Ecto neural progenitor cell (in vitro differentiated cells): ENCODE measurements at regions not wholly inside any gene's neighbourhood (a gene's known extent, or its start where the extent isn't known, plus 50 kb on each side); places are given as distances from the start of the nearest gene placed in this dataset.
"Not testable (repeated sequence)": the region's sequence is repeated elsewhere in the genome, so short reads cannot be mapped to it uniquely, and the experiment has no call there.

ENCODE experiments used
- DNase-seq: peaks from one replicate; pipeline ENCODE4 v3.0.0-alpha.2; 2018; ENCODE audit warnings: low spot score

DNA sequence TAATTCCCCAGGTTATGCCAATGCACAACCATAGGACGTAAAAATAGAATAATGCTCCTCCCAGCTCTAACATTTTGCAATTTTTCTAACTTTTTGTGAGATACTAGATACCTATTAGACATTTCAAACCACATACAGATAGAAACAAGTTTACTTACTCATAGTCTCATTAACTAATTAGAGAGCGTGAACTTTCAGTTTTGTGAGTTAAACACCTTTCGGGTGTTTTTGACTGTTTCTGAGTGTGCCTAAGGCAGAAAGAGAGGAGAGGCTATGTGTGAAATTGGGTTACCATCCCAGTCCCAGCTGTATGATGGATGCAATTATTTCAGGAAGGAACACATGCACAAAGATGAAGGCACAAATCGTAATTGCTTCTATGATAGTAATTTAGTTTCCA is 300.4 kb upstream of the POU1F1 start:
- DNase-seq: no peak

DNA sequence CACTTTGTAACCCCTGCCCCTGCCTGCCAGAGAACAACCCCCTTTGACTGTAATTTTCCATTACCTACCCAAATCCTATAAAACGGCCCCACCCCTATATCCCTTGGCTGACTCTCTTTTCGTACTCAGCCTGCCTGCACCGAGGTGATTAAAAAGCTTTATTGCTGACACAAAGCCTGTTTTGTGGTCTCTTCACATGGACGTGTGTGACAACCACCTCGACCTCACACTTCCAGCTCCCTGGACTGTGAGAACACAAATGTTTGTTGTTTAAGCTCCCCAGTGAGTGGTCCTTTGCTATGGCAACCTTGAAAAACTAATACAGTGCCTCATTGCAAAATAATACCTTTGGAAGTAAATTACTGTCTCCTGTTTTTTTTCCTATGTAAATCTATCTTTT is 299.2 kb upstream of the POU1F1 start:
- no peak for DNase-seq

DNA sequence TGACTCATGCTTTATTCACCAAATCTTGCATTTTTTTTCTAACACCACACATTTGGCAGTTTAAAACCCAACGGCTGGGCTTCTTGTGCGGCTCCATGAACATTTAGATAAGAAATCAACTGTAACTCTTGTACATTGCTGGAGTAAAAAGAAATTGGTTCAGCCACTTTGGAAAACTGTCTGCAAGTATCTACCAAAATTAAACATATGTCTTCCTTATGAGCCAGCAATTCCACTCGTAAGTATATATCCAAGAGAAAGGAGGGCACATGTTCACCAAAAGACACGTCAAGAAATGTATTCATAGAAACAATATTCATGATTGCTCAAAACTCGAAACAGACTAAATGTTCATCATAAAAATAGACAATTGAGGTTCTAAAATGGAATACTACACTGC is 291.9 kb upstream of the POU1F1 start:
- no peak for DNase-seq

DNA sequence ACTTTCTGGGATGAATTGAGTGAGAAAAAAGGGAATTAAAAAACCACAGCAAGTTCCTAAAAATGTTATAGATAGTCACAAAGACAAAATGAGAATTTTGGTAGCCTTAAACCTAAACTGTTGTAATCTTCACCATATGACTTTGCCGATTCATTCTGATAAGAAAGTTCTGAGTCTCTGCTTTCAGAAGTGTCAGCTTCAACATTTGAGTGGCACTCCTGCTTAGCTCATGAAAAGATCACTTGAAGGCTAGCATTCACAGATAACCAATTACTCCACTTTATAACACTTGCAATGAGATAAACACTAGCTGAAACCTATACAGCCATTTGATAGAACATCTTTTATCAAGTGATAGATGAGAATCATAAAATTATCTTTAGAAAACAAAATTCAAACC is 288.1 kb upstream of the POU1F1 start:
- no peak for DNase-seq

DNA sequence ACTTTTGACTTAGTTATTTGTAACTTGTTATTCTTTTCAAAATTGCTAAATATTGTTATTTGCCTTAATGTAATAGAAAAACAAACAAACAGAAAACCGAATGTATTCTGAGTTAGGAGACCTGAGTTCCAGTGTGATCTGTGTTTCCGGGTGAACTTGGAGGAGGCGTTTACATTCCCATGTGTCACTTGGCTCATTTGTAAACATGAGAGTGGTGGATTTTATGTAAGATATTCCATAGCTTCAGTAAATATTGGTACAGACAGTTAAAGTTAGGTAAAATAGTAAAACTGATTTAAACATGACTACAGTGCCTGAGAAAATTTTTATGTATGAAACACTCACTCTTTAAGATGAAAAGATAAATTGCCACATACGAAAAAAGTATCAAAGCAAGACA is 287.3 kb upstream of the POU1F1 start:
- no peak for DNase-seq

DNA sequence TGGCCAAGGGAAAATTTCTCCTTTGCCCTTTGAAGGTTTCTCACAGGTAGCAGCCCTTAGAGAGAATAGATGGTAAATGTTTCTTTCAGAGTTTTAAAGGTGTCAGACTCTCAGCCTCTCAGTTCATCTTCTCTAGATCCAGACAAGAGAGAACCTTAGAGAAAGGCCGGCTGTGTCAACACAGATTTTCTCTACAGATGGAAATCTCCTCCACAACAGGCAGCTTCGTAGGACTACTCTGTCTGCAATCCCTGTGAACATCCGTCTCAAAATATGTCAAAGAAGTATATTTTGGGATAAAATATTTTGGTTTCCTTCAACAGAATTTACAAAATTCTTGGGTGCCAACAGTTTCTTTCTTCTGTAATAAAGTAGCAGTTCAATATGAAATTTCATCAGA is 282.1 kb upstream of the POU1F1 start:
- DNase-seq: no peak

DNA sequence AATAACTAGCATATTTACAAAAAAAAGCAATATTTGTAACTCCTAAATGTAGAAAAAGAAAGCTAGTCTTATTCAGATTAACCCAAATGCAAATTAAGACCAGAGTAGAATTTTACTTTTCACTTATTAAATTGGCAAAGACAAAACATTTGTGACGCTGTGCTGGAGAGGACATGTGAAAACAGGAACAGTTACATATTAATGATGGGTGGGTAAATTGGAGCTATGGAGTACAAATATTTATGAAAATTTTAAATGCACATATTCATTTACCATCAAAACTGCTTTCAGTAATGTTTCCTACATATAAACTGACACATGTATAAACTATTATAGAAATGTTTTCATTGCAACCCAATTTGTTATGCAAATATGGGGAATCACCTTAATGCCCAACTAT is 278.9 kb upstream of the POU1F1 start:
- no peak for DNase-seq

DNA sequence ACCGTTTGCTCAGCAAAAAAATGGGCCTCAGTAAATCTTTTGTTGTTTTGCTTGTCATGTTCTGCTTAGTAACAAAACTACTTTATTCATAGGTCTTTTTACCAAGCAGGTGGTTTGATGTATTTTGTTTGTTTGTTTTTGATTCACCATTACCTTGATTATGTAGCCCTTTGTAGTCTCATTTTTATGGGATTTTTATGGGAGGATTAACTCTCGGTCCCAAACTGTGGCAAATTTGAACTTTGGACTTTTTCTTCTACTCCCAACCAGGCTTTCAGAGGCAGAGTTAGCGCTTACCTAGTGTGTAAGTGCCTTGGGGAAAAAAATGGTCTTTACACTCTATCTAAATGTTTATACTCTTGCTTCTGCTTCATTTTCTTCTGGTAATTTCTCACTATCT is 276.7 kb upstream of the POU1F1 start:
- no peak for DNase-seq

DNA sequence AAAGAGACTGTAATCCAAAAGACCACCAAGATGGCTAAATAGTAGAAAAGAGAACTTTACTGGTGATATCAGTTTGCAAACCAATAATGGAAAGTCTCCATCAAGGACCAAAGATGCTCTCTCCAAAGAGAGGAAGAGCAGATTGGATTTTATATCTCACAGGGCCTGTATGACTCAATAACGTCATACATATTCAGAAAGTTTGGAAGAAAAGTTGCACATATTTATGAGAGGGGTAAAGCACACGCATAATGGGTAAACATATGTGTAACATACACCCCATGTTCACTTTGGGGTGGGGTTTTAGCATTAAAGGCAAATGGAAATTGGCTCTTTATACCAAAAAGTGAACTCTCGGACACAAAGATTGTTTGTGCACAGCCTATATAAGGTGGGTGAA is 274.5 kb upstream of the POU1F1 start:
- DNase-seq: no peak

DNA sequence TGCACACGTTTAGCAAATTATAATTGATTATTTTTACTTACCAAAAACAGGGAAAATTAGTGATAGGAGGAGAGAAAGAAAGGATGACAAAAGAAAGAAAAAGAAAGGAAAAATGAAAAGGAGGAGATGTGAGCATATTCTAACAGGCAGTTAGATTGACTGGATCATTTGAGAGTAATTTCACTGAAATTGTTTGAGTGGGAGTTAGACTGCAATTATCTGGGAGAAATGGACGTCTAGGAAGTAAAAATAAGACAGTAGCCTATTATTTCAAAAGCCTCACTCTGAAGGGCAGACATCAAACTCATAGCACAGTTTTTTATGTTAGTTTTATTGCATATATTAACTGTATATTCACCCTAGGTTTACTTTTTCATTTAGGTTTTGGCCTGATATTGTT is 272.8 kb upstream of the POU1F1 start:
- no peak for DNase-seq

DNA sequence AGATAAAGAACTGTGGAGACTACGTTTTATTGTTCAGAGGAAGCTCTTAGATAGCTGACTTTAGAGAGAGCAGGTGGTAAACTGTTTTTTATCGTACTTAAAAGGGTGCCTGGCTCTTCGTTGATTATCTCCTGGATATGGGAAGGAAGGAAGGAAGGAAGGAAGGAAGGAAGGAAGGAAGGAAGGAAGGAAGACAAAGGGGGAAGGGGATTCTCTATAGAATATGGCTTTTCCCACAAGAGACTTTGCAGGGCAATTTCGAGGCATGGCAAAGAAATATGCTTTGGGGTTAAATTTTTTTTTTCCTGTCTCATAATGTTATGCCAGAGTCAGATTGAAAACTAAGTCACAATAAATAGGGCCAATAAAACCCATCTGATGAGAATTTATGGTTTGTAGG is 271.9 kb upstream of the POU1F1 start:
- no peak for DNase-seq

DNA sequence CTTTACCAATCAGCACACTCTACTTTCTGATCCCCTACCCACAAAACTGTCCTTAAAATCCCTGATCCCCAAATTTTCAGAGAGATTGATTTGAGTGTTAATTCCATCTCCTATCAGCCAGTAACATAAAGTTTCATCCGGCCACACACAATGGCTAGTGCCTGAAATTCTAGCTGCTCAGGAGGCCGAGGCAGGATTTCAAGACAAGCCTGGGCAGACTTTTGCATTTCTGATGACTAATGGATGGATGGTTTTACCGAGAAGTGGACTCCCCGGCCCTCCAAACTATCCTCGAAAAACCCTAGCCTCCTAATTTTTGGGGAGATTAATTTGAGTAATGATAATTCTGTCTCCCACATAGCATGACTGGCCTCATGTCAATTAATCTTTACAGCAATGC is 269.8 kb upstream of the POU1F1 start:
- DNase-seq: no peak

DNA sequence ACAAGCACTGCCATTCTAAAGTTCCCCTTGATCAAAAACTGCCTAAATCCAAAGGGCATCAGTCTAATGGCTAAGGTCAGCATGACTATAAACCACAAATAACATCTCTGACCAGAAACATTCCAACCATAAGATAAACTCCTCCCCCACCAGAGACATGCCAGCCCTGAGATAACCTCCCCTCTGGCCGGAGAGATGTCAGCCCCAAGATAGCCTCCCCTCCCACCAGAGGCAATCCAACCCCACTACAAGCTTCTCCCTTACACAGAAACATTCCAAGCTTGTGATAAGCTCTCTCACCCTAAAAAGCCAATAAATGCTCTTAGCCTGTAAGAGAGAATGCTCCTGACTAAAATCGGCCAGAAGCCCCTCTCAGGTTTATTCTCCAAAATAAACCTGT is 267.0 kb upstream of the POU1F1 start:
- not testable (repeated sequence) for DNase-seq

DNA sequence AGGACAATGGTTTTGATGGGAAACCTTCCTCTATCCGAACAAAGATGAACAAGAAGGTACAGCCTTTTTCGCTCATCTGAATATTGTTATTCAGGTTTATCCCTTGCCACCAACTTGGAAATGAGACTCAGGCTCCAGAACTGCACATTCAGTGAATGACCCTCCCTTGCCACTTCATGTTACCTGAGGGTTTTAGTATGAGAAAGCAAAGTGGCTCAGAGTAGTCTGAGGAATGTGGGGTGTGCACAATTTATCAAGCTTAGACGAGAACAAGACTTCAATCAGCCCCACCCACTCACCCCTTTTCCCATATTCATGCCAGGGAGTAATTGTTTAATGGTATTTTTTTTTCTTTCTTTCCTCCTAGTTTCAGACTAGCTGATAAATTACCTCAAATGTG is 265.3 kb upstream of the POU1F1 start:
- DNase-seq: no peak

DNA sequence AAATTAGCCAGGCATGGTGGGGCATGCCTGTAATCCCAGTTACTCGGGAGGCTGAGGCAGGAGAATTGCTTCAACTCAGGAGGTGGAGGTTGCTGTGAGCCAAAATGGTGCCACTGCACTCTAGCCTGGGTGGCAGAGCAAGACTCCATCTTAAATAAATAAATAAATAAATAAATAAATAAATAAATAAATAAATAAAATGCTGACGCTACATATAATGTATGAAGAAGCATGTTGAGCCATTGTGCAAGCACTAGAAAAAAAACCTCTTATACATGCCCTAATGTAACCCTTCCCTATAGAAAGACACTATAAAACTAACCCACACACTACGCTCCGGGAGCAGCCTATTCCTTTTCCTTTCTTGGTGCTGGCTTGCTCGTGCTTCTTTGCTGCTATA is 262.3 kb upstream of the POU1F1 start:
- not testable (repeated sequence) for DNase-seq

DNA sequence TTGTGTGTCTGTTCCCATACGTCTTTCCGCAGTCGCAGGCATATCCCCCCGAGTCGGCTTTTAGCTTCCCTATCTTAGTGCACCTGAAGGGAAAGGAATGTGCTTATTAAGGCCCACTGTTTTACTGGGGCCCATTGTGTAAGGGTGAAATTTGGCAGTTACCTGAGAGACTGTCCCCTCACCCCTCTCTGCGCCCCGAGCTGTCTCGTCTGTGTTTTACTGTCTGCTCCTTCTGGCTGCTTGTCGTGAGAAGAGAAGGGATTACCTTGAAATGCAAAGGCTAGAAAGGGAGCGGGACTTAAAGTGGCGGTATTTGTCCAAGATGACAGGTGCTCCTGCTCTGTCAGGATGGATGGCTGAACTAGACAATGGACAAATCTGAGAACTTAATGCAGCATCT is 233.0 kb upstream of the POU1F1 start:
- DNase-seq: no peak

DNA sequence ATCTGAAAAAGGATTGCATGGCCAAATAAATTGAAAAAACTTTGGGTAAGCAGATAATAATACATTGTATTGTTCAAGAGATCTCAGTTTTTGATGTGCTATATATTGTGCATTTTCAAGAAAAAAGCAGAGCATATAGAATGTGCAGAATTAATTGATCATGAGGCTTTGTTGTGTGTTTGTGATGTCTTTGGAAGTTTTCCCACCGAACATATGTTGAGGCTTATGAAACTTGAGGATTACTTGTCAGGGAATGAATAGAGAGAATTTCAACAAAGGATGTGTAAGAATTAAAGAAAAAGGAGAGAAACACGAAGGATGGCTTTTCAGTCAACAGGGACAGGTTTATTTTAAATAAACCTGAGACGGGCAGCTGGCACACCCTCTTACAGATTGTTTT is 232.5 kb upstream of the POU1F1 start:
- no peak for DNase-seq

DNA sequence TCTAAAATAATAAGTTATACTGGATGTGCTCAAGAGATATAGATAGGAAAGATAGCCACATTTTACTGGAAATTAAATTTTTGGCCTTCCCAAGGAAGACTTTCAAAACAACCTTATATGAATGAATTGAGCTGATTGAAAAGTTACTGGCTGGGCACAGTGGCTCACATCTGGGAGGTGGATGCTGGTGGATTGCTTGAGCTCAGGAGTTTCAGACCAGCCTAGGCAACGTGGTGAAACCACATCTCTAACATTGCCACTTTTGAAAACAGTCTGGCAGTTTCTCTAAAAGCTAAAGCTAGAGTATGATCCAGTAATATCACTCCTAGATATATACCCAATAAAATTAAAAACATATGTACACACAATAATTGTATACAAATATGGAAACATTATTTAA is 231.4 kb upstream of the POU1F1 start:
- no peak for DNase-seq

DNA sequence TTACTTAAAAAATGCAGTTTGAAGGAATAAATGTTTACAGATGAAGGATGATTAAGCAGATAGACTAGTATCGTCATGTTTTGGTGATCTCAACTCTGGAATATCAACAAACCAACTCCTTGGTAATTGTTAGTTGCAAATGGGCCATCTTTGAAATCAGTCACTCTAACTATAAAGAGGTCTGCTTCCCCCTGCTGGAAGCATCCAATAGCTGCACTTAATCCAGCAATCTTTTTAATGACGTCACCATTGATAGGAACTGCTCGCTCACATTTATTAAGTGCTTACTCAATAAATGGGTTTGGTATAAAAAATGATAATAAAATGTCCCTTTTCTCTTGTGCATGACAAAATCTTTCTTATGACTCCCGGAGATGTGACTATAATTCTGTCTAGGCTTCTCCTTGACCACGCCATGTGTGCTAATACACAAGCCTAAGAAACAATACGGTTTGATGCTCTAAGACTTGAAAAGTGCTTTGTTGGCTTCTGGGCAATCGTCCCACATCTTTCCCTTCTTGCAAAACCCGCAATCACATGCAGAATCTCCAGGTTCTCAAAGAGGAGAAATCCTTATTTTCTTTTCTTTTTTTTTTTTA is 227.6 kb upstream of the POU1F1 start:
- no peak for DNase-seq

DNA sequence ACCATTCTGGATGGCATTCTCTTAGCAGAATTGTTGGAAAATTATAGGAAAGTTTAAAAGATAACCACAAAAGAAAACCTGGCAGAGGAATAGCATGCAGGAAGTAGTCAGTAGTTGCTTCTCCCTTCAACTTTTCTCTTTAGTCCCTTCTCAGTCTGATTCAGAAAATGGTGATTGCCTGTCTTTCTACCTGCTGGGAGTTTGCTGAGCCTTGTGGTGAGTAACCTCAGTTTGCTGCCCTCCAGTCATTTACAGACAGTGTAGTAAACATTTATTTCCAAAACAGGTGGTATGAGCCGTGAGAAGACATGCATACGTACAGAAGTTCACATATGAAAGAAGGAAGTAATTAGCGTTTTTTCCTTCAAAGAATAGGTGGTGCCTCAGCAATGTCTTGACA is 224.7 kb upstream of the POU1F1 start:
- DNase-seq: no peak

DNA sequence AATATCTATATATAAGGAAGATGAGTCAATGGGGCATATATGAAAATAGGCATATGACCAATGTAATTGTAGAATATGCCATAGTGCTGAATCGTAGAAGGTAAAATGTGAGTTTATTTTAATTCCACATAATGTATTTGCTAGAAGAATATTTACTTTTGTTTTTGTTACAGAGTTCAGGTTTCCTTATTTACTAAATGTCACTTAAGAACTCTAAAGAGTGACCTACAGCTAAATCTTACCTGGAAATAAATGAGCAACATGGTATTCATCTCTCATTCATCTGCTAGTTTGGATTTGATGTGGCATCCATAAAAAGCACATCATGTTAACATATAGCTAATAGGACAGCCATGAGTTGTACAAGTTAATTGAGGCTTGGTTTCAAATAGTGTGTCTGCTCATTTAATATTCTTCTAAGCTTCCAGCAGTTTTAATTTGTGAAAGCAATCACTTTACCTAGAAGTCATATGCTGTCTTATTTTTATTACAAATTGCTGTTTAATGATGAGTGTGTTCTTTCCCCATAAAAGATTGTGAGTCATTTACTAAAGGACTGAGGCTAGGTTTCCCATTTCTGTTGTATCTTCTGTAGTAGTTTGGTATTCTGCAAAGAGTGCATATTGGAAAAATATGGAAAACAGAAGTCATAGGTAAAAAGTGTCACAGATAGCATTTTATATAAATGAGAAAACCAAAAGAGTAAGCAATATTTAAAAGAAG is 222.1 kb upstream of the POU1F1 start:
- DNase-seq: no peak

DNA sequence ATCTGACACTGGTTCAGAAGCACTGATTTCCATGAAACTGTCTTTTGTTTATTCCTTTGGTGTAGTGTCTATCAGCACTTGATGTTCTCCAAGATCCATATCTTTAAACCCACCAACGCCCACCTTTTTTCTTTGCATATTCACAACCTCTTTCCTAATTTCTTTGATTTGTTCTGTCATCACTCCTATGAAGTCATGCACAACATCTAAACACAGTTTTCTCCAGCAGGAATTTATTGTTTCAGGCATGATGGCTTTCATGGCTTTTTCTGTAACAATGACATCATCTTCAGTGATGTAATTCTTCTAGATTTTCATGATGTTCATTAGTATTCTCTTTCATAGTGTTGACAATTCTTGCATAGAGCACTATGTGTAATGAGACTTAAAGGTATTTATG is 219.6 kb upstream of the POU1F1 start:
- DNase-seq: no peak

DNA sequence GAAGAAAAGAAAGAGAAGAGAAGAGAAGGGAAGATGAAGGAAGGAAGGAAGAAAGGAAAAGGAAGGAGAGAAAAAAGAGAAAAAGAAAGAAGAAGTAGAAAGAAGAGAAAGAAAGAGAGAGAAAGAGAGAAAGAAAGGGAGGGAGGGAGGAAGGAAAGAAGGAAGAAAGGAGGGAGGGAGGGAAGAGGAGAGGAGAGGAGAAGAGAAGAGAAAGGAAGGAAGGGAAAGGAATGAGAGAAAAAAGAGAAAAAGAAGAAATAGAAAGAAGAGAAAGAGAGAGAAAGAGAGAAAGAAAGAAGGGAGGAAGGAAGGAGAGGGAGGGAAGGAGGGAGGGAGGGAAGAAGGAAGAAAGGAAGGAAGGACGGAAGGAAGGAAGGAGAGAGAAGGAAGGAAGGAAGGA is 217.9 kb upstream of the POU1F1 start:
- DNase-seq: no peak

DNA sequence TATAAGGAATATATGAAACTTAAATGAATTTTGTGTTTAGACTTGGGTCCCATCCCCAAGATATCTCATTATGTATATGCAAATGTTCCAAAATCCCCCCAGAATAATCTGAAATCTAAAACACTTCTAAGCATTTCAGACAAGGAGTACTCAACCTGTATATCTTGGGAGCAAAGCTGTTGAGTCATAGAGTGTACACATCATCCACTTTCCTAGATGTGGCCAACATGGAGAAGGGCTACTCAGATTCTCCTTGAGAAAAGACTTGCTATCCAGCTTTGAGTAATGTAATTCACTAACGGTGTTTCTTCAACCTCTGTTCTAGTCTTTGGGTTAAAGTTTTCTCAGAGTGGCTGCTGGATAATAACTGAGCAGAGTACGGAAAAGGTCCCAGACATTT is 215.5 kb upstream of the POU1F1 start:
- no peak for DNase-seq
